ENCODE measurements at regions not wholly inside any gene's neighbourhood (a gene's known extent, or its start where the extent isn't known, plus 50 kb on each side); places are given as distances from the start of the nearest gene placed in this dataset.

DNA sequence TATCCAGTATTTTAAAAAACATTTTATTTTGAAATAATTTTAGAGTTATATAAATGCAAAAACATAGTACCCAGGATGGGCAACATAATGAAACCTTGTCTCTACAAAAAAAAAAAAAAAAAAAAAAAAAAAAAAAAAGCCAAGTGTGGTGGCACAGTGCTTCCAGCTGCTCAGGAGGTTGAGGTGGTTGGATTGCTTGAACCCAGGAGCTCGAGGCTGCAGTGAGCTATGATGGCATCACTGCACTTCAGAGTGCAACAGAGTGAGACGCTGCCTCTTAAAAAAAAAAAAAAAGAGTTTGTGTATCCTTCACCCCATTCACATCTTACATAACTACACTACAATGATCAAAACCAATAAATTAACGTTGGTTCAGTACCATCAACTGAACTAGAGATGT, 115.6 kb upstream of the KIF26B start:
- Histone ChIP-seq H3K27me3 (ENCODE audit: insufficient read depth, low read depth, low read length) (no peaks in the 10 kb centered on the region), H3K36me3 (ENCODE audit: insufficient read depth, low read length) (no peaks in the 10 kb centered on the region), H3K27ac (ENCODE audit: low read length) (no peak overlapping the region), H3K9ac (ENCODE audit: low read length) (no peak overlapping the region), H2AFZ (ENCODE audit: low read depth, low read length) (no peak overlapping the region), H3F3A (ENCODE audit: insufficient read depth, low read length, poor library complexity, severe bottlenecking) (no peaks in the 10 kb centered on the region), H3K4me3 (ENCODE audit: low read length) (no peak overlapping the region), H4K20me1 (ENCODE audit: insufficient read depth) (no peaks in the 10 kb centered on the region), H3K4me2 (ENCODE audit: low read length) (no peak overlapping the region), H3K9me2 (ENCODE audit: insufficient read depth, low read length) (no peaks in the 10 kb centered on the region), H3K79me2 (replicated peaks; ENCODE audit: insufficient read depth, low read length) (no peaks in the 10 kb centered on the region), H3K9me3 (ENCODE audit: low read length) (no peaks in the 10 kb centered on the region)
- TF ChIP-seq MXI1 (conservative IDR thresholded peaks at IDR 0.05; ENCODE audit: poor library complexity, severe bottlenecking) (no peak), EZH2 (IDR thresholded peaks at IDR 0.05; ENCODE audit: borderline replicate concordance, insufficient read depth, low read length, poor library complexity, severe bottlenecking) (no peak), SMC3 (conservative IDR thresholded peaks at IDR 0.05; ENCODE audit: poor library complexity) (no peak), RAD21 (conservative IDR thresholded peaks at IDR 0.05) (no peak), POLR2AphosphoS5 (IDR thresholded peaks at IDR 0.05) (no peak), TAF1 (IDR thresholded peaks at IDR 0.05; ENCODE audit: low read depth) (no peak), EP300 (conservative IDR thresholded peaks at IDR 0.05; ENCODE audit: poor library complexity, severe bottlenecking) (no peak)
- TF ChIP-seq, protein P1, sequence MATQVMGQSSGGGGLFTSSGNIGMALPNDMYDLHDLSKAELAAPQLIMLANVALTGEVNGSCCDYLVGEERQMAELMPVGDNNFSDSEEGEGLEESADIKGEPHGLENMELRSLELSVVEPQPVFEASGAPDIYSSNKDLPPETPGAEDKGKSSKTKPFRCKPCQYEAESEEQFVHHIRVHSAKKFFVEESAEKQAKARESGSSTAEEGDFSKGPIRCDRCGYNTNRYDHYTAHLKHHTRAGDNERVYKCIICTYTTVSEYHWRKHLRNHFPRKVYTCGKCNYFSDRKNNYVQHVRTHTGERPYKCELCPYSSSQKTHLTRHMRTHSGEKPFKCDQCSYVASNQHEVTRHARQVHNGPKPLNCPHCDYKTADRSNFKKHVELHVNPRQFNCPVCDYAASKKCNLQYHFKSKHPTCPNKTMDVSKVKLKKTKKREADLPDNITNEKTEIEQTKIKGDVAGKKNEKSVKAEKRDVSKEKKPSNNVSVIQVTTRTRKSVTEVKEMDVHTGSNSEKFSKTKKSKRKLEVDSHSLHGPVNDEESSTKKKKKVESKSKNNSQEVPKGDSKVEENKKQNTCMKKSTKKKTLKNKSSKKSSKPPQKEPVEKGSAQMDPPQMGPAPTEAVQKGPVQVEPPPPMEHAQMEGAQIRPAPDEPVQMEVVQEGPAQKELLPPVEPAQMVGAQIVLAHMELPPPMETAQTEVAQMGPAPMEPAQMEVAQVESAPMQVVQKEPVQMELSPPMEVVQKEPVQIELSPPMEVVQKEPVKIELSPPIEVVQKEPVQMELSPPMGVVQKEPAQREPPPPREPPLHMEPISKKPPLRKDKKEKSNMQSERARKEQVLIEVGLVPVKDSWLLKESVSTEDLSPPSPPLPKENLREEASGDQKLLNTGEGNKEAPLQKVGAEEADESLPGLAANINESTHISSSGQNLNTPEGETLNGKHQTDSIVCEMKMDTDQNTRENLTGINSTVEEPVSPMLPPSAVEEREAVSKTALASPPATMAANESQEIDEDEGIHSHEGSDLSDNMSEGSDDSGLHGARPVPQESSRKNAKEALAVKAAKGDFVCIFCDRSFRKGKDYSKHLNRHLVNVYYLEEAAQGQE (IDR thresholded peaks at IDR 0.05; ENCODE audit: borderline replicate concordance), result no peak
- TF ChIP-seq, protein P2, sequence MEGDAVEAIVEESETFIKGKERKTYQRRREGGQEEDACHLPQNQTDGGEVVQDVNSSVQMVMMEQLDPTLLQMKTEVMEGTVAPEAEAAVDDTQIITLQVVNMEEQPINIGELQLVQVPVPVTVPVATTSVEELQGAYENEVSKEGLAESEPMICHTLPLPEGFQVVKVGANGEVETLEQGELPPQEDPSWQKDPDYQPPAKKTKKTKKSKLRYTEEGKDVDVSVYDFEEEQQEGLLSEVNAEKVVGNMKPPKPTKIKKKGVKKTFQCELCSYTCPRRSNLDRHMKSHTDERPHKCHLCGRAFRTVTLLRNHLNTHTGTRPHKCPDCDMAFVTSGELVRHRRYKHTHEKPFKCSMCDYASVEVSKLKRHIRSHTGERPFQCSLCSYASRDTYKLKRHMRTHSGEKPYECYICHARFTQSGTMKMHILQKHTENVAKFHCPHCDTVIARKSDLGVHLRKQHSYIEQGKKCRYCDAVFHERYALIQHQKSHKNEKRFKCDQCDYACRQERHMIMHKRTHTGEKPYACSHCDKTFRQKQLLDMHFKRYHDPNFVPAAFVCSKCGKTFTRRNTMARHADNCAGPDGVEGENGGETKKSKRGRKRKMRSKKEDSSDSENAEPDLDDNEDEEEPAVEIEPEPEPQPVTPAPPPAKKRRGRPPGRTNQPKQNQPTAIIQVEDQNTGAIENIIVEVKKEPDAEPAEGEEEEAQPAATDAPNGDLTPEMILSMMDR (IDR thresholded peaks at IDR 0.05; ENCODE audit: poor library complexity, severe bottlenecking), result no peak

DNA sequence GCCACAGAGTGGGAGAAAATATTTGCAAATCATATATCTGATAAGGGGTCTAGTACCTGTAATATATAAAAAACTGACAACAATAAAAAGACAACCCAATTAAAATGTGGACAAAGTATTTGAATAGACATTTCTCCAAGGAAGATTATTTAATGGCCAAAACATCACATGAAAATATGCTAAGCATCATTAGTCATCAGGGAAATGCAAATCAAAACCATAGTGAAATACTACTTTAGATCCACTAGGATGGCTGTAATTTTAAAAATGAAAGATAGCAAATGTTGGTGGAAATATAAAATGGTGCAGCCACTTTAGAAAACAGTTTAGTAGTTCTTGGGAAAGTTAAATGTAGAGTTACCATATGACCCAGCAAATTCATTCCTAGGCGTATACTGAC, 118.7 kb upstream of the KIF26B start:
- H3K27ac ChIP-seq (ENCODE audit: low read length), result no peak overlapping the region
- TF ChIP-seq TAF1 (IDR thresholded peaks at IDR 0.05; ENCODE audit: low read depth) (no peak), EP300 (conservative IDR thresholded peaks at IDR 0.05; ENCODE audit: poor library complexity, severe bottlenecking) (no peak), EZH2 (IDR thresholded peaks at IDR 0.05; ENCODE audit: borderline replicate concordance, insufficient read depth, low read length, poor library complexity, severe bottlenecking) (no peak), SMC3 (conservative IDR thresholded peaks at IDR 0.05; ENCODE audit: poor library complexity) (no peak), MXI1 (conservative IDR thresholded peaks at IDR 0.05; ENCODE audit: poor library complexity, severe bottlenecking) (no peak), RAD21 (conservative IDR thresholded peaks at IDR 0.05) (no peak)
- TF ChIP-seq, protein P1 (IDR thresholded peaks at IDR 0.05; ENCODE audit: borderline replicate concordance), result no peak
- TF ChIP-seq, protein P2 (IDR thresholded peaks at IDR 0.05; ENCODE audit: poor library complexity, severe bottlenecking), result no peak
- H3K36me3 ChIP-seq (ENCODE audit: insufficient read depth, low read length), result no peaks in the 10 kb centered on the region
- H3F3A ChIP-seq (ENCODE audit: insufficient read depth, low read length, poor library complexity, severe bottlenecking), result no peaks in the 10 kb centered on the region
- H3K9ac ChIP-seq (ENCODE audit: low read length), result no peak overlapping the region
- H2AFZ ChIP-seq (ENCODE audit: low read depth, low read length), result no peak overlapping the region
- H3K4me2 ChIP-seq (ENCODE audit: low read length), result no peak overlapping the region
- H3K9me2 ChIP-seq (ENCODE audit: insufficient read depth, low read length), result no peaks in the 10 kb centered on the region
- H3K27me3 ChIP-seq (ENCODE audit: insufficient read depth, low read depth, low read length), result no peaks in the 10 kb centered on the region
- no peak overlapping the region for H3K4me3 ChIP-seq (ENCODE audit: low read length)
- no peaks in the 10 kb centered on the region for H3K79me2 ChIP-seq (replicated peaks; ENCODE audit: insufficient read depth, low read length)
- no peaks in the 10 kb centered on the region for H4K20me1 ChIP-seq (ENCODE audit: insufficient read depth)
- no peaks in the 10 kb centered on the region for H3K9me3 ChIP-seq (ENCODE audit: low read length)

Measured in neural cell (in vitro differentiated cells).